NK-92 treated with Interleukin-12 subunit alpha and Interleukin-12 subunit beta, amount 100 ng/mL, for 24 hours (cell line): ENCODE measurements at regions not wholly inside any gene's neighbourhood (a gene's known extent, or its start where the extent isn't known, plus 50 kb on each side); places are given as distances from the start of the nearest gene placed in this dataset.
A peak's percentile ranks its signal among the peaks of the same experiment; 100 is the strongest.

Experiments
- DNase-seq: peaks from one replicate; lab custom pipeline; 2025; lab: John Stamatoyannopoulos, UW

GRCh38 chr10:104576611-104577010 lies 64.5 kb upstream of the SORCS3 start:
- no peak for DNase-seq

- no peak for DNase-seq
Measured at GRCh38 chr10:104577163-104577562, 63.9 kb upstream of the SORCS3 start.

- no peak for DNase-seq
Measured at GRCh38 chr10:104577861-104578521, 63.1 kb upstream of the SORCS3 start.

- DNase-seq = no peak
Measured at GRCh38 chr10:104578671-104579070, 62.4 kb upstream of the SORCS3 start.

- DNase-seq = no peak
Measured at GRCh38 chr10:104579136-104579535, 62.0 kb upstream of the SORCS3 start.

- DNase-seq = no peak
Measured at GRCh38 chr10:104580321-104580720, 60.8 kb upstream of the SORCS3 start.

GRCh38 chr10:104580774-104581675 lies 60.1 kb upstream of the SORCS3 start:
- peak; percentile 10 for DNase-seq

GRCh38 chr10:104581884-104582601 lies 59.0 kb upstream of the SORCS3 start:
- no peak for DNase-seq

- DNase-seq = no peak
Measured at GRCh38 chr10:104582602-104582951, 58.5 kb upstream of the SORCS3 start.

- no peak for DNase-seq
Measured at GRCh38 chr10:104582966-104583365, 58.1 kb upstream of the SORCS3 start.

- no peak for DNase-seq
Measured at GRCh38 chr10:104584541-104584940, 56.5 kb upstream of the SORCS3 start.

GRCh38 chr10:104587751-104588150 lies 53.3 kb upstream of the SORCS3 start:
- DNase-seq = no peak

GRCh38 chr10:104589431-104589830 lies 51.7 kb upstream of the SORCS3 start:
- no peak for DNase-seq

GRCh38 chr10:104589871-104590270 lies 51.2 kb upstream of the SORCS3 start:
- DNase-seq = no peak
